Medulla oblongata (tissue), 1 donor: ENCODE measurements at regions not wholly inside any gene's neighbourhood (a gene's known extent, or its start where the extent isn't known, plus 50 kb on each side); places are given as distances from the start of the nearest gene placed in this dataset.
"Not testable (repeated sequence)": the region's sequence is repeated elsewhere in the genome, so short reads cannot be mapped to it uniquely, and the experiment has no call there.

ENCODE experiments used
- DNase-seq: peaks from one replicate; pipeline ENCODE4 v3.0.0-alpha.2; 2015; ENCODE audit errors: extremely low spot score

DNA sequence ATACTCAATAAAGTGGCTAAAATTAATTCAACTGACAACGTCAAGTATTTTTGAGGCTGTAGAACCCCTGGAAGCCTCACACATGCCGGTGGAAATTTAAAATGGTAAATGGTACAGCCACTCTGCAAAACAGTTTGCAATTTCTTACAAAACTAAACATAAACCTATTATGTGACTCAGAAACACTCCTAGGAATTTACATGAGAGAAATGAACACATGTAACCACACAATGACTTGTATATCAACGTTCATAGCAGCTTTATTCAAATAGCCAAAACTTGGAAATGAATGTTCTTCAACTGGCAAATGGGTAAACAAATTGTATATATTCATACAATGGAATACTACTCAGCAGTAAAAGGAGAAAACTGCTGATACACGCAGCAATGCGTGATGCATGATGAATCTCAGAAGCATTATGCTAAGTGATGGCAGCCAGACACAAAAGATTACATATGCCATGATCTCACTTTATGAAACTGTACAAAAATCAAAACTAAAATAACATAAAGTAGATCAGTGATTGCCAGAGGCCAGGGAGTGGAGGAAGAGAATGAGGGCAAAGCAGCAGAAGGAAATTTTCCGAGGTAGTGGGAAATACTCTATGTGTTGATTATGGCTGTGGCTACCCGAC lies 112.5 kb downstream of the FAM50B start:
- DNase-seq = no peak

DNA sequence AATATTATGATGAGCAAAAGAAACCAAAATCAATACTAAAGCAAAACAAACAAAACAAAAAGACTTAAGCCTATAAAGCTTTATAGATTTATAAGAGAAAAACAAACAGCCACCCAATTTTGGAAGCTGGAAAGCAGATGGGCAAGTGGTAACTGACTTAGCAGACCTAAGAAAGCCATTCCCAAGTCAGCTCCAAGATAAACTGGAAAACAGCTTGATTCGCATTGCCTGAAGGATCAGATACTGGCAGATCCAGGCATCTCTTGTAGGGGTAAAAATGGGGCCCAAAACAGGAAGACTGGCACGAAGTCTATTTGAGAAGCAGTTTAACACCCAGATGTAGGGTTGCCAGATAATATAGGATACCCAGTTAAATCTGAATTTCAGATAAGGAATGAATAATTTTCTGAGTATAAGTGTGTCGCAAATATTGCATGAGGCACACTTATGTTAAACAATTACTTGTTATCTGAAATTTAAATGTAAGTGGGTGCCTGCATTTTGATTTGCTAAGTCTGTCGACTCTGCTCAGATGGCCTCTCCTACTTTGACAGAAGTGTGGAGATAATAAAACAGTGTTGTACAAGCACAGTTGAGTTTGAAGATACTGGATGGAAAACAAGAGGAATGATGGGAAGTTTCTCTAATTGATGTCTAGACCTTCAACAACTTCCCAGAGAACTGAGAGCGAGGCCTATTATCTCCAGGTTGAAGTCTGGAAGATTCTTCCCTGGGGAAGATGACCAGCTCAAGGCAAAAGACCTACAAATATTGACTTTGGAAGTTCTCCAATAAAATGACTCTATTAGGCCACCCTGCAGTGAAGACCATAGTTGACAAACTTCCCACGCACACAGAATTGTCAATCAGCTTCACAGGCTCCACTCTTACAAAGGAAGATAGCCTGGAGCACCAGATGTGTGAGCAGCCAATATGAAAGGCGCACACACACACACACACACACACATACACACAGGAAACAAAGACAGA lies 113.4 kb downstream of the FAM50B start:
- DNase-seq = no peak

DNA sequence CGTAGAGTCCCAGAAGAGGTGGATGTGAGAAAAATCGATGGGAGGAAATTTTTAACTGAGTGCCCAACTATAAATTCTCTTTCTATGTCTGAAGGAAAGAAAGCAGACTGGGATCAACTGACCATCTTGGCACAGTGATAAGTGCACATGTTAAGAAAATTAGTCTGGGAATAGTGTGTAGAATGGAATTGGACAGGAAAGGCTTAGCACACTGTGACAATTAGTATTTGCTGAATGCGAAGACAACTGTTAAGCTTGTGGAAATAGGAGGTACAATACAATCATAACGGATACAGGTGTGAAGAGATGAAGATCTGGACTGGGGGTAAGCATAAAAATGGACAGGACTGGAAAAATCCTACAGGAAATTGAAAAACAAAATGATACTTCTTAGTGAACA lies 114.3 kb downstream of the FAM50B start:
- DNase-seq = no peak

DNA sequence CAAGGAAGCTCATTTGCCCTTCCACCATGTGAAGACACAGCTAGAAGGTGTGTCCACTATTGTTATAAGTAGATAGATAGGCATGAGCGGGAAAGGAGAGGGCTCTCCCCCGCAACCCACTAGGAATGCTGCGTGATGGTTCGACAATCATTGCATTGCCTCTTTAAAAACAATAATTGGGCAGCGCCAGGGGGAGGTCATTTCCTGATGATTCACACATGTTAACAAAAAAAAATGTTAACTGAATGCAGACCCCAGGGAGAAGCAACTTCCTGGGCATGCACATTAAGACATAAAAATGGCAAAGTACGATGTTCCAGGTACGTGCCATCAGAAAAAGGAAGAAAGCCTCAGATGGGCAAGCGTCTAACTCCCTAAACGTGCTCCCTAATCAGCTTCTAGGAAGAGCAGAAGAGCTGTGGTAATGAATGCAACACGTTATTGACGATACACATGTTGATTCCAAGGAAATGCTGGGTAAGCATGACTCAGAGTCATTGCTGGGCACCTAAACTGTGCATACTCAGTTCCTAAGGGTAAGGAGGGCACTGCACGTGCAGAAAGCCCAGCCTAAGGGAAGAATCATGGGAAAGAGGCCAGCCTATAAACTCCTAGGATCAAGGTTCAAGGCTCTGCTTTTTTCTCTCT lies 113.7 kb downstream of the FAM217A start:
- no peak for DNase-seq

DNA sequence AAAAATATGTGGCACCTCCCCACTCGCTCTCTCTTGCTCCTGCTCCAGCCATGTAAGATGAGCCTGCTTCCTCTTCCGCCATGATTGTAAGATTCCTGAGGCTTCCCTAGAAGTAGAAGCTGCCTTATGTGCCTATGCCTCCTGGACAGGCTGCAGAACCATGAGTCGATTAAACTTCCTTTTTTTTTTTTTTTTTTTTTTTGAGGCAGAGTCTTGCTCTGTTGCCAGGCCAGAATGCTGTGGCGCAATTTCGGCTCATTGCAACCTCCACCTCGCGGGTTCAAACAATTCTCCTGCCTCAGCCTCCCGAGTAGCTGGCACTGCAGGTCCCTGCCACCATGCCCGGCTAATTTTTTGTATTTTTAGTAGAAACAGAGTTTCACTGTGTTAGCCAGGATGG lies 112.5 kb downstream of the FAM217A start:
- DNase-seq = no peak

DNA sequence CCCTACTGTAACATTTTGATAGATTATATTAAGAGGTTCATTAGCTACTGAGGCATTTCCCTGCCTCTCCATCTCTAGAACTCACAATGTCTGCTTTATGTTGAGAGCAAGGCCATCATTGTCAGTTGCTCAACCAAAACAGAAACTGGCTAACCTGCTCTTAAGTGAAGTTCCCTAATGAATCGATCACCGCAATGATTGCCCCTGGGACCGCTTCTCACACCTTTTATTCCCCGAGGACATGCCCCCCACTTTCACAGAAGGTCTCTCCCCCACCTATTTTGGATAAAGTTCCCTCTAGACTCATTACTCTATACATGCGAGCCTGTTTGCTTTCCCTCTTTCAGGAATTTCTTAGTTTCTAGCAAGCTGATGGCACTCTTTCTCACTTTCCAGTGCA lies 108.8 kb downstream of the FAM217A start:
- no peak for DNase-seq

DNA sequence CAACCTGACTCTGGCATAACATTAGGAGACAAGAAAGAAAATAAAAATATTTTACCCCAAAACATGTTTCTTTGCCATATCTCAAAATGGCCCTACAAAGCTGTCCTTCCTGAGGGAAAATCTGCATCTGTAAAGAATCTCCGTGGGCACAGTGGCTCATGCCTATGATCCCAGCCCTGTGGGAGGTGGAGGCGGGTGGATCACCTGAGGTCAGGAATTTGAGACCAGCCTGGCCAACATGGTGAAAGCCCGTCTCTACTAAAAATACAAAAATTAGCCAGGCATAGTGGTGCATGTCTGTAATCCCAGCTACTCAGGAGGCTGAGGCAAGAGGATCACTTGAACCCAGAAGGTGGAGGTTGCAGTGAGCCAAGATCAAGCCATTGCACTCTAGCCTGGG lies 105.8 kb downstream of the FAM217A start:
- not testable (repeated sequence) for DNase-seq

DNA sequence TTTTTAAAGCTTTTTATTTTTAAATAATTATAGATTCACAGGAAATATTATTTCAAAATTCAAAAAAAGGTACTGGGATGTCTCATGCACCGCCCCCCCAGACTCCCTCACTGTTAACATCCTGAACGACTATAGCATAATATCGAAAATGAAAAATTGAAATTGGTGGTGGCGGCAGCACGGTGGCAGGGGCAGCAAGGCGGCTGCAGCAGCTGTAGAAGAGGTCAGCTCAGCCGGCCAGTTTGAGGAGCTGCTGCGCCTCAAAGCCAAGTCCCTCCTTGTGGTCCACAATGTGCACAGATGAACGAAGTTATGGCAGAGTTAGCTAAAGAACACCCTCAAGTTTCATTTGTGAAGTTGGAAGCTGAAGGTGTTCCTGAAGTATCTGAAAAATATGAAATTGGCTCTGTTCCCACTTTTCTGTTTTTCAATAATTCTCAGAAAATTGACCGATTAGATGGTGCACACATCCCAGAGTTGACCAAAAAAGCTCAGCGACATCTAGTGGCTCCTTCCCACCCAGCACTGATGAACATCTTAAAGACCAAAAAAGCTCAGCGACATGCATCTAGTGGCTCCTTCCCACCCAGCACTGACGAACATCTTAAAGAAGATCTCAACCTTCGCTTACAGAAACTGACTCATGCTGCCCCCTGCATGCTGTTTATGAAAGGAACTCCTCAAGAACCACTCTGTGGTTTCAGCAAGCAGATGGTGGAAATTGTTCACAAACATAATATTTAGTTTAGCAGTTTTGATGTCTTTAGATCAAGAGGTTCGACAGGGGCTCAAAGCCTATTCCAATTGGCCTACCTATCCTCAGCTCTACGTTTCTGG lies 100.8 kb downstream of the FAM217A start:
- peak; percentile 64 for DNase-seq

DNA sequence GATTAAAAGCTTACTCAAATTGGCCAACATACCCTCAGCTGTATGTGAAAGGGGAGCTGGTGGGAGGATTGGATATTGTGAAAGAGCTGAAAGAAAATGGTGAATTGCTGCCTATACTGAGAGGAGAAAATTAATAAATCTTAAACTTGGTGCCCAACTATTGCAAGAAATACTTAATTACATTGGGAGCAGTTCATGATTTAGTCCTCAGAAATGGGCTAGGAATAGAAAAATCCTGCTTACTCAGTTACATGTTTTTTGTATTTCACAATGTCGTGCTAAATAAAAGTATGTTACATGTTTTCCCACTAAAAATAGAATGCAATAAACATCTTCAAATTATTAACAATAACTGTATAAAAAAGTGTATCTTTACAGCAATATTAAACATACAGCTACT lies 100.0 kb downstream of the FAM217A start:
- not testable (repeated sequence) for DNase-seq

DNA sequence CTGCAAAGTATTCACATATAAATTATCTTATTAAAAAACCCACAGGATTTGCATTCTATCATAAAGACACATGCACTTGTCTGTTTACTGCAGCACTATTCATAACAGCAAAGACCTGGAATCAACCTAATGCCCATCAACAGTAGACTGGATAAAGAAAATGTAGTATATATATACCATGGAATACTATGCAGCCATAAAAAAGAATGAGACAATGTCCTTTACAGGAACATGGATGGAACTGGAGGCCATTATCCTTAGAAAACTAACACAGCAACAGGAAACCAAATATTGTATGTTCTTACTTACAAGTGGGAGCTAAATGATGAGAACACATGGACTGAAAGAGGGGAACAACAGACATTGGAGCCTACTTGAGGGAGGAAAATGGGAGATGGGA lies 97.0 kb downstream of the FAM217A start:
- no peak for DNase-seq

DNA sequence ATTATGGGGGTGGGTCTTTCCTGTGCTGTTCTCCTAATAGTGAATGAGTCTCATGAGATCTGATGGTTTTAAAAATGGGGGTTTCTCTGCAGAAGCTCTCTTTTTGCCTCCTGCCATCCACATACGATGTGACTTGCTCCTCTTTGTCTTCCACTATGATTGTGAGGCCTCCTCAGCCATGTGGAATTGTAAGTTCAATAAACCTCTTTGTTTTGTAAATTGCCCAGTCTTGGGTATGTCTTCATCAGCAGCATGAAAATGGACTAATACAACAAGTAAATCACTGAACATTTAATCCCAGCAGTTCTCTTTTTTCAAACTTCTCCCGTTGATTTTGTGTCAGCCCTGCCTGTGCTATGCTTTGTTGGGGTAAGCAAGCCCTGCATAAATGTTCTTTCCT lies 95.2 kb downstream of the FAM217A start:
- no peak for DNase-seq

DNA sequence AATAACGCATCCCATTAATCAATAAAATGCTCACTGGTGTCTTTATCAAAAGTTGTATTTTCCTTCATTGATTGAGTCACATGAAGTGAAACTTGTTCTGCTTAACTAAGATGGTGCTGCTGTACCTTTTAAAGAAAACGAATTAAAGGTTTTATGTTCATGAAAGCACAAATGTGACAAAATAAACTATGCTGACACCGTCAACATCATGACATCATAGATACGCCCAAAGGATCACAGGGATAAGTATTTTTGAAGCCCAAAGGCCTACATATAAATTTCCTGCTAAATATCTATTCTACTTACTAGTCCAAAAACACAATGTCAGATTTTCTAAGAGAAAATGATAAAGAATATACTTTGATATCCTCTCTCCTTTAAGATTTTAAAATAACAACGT lies 94.4 kb downstream of the FAM217A start:
- no peak for DNase-seq

DNA sequence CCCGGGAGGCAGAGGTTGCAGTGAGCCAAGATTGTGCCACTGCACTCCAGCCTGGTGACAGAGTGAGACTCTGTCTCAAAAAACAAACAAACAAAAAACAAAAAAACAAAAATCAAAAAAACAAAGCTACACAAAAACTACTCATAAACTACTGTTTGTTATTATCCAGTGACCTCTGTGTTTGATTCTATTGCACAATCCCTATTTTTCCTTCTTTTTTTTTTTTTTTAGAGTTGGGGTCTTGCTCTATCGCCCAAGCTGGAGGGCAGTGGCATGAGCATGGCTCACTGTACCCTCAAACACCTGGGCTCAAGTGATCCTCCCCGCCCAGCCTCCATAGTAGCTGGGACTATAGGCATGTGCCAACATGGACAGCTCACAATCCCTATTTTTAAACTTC lies 92.7 kb downstream of the FAM217A start:
- no peak for DNase-seq

DNA sequence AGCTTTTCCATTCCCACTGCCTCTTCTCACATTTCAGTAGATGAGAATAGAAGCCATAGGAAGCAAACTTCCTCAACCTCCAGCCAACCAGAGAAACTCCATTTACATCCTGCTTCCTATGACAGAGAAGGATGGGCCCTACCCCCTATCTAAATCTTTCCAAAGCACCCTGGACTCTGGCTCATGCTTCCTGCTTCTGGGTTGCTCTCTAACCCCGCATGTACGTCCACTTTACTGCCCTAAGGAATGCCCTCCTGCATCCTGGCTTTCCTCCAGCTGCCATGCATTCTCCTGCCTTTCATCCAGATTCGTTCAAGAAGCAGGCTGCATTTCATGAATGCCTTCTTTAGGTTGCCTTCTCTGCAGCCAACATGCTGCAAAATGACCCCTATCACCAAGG lies 91.9 kb downstream of the FAM217A start:
- DNase-seq = no peak

DNA sequence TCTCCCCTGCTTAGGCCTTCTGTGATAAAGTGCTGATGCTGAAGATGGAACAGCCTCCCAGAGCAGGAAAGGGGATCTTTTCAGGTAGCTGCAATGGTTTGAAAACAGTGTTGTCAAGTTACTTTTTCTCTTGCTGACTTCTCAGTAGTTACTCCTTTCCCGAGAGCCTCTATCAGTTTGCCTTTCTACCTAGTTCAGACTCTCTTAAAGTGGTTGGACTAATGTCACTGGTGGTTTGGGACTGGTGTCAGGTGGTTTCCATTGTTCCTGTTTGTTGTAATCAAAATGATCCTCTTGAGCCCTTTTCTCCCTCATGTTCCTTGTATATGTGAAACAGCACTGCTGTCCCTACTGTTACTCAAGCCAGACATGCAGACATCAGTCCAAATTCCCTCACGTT lies 91.4 kb downstream of the FAM217A start:
- DNase-seq = no peak

DNA sequence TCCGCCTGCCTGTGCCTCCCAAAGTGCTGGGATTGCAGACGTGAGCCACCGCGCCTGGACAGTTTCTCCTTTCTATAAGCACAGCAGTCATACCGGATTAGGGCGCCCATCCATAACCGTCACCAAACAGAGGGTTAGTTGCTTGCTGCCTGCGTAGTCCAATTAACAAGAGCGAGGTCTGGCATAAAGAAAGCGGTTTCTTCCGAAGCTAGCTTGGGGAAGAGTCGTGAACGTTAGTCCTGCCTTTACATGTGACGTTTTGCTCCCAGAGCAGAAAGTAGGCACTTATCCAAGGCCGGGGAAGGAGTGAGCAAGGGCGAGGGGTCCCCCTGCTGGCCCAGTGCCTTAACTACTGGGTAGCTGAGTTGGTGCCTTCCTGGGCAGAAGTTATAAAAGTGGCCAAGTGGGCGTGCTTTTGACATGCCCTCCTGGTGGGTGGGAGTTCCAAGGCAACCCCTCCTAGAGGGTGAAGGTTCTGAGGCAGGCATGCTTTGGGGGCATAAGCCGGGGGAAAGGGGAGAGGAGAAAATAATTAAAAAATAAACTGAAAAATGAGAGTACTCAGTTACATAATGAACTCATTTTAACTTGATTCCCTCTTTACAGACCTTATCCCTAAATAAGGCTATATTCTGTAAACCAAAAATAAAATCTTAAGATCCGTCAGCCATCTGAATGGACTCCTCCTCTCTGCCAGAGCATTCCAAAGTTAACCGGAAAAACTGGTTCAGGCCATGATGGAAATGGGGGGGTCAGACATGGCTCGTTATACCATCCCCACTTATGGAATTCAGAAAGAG lies 88.0 kb downstream of the FAM217A start:
- peak; percentile 96 for DNase-seq

DNA sequence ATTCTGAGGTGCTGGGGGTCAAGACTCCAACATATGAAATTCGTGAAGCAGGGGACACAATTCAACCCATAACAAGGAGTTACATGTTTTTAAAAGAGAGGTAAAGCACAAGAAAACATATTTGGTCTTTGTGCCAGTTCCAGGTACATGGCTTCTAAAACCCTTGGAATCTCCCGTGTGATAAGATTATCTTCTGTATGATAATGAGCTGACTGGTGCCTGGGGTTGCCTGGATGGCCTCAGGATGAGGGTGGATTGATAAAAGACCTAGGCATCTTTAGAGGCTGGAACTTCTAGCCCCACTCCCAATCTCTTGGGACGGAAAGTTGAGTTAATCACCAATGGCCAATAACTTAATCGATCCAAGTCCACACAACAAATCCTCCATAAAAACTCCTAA lies 87.0 kb downstream of the FAM217A start:
- DNase-seq = no peak

DNA sequence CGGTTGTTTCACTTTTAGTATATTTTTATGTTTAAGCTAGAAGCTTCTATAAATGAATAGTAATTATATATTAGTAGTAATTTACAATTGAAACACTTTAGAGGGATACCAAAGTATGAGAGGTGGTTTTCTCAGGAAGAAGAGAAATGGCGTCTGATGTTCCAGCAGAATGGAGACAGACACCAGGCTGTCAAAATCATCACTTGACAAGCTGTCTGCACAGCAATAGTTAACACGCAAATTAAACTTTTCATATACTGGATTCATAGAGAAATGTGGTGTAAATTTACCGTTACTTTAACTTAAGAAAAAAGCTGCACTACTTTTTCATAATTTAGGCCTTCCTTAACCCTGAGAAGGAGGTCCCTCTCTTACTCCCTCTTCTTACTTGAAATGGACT lies 82.6 kb downstream of the FAM217A start:
- no peak for DNase-seq

DNA sequence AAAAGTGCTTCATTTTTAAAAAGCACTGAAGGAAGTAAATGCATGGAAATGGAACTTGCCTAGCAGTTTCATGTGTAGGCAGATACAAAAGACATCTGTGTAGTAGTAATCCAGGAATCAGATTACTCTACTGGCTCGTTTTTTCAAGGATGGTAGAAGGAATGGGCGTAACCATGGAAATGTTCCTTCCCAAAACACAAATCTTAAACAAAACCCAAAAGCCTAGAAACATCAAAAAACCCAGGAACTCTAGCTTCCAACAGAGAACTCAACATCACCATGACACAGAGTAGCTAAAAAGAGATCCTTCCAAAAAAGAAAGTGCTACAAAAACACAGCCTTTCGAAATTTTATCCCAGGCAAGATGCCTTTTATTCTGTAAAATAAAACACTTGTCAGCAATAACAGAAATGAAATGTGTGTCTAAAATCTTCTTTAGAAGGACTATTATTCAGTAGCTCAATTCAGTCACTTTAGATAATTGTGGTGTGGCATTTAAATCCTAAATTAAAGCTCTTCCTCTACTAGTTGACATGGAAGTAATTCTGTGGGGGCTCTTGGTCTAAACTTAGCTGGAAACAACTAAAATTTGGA lies 81.7 kb downstream of the FAM217A start:
- DNase-seq = peak; percentile 48

DNA sequence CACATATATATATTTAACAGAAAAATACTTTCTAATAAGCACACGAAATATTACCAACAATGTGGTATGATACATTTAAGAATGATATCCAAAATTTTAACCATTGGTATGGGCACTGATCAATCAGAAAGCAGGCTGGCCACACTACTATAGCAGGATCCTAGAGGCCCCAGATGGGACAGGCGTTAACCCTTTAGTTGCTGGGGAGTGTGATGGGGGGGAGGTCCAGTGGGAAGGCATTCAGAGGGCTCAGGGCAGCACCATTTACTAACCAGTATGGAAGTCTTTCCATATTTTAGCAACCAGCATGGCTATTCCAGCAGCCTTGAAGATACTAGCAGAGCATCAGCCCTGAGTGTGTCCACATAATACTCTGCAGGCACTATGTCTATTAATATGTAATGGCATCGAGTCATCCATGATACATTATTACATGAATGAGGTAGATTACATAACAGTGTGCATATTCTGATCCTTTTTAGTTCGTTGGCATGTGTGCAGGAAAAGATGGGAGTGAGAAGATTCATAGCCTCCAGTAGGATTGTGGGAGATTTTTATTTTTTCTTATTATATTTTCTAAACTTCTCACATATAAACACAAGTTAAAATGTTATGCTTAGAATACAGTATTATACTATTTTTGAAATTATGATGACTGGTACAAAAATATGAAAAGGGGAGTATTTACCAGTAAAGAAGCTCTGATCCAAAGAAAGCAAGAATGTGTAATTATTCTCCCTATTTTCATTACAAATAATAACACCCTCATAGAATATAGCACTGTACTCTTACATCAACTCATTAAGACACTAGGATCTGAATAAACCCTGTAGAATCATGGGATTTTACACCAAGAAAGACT lies 78.9 kb downstream of the FAM217A start:
- no peak for DNase-seq
